ENCODE measurements at regions not wholly inside any gene's neighbourhood (a gene's known extent, or its start where the extent isn't known, plus 50 kb on each side); places are given as distances from the start of the nearest gene placed in this dataset.

GRCh38 chr6:1500913-1501312 lies 108.8 kb upstream of the FOXC1 start (continued):
- TF ChIP-seq CEBPB (IDR thresholded peaks at IDR 0.05; ENCODE audit: low read depth, low read length), result no peak

- DNase-seq, result no peak
- Histone ChIP-seq H4K5ac (ENCODE audit: low read depth, low read length) (no peak overlapping the region), H3K4me3 (ENCODE audit: insufficient read depth, low read depth, low read length) (no peak overlapping the region), H3K56ac (ENCODE audit: extremely low read depth, insufficient read depth, low read length) (no peak overlapping the region), H4K91ac (ENCODE audit: insufficient read depth, low read depth, low read length) (no peak overlapping the region), H3K9ac (ENCODE audit: low read depth, low read length) (no peak overlapping the region), H3K18ac (ENCODE audit: low read depth, low read length) (no peak overlapping the region), H2AK5ac (ENCODE audit: low read depth, low read length) (no peak overlapping the region), H2AFZ (replicated peaks; ENCODE audit: low read length, poor library complexity) (no peak overlapping the region), H3K4me1 (ENCODE audit: control insufficient read depth, insufficient read depth, low read length) (no peaks in the 10 kb centered on the region), H3K27me3 (ENCODE audit: control insufficient read depth, insufficient read depth, low read length) (peaks cover 20% of the 10 kb centered on the region), H3K36me3 (ENCODE audit: control insufficient read depth, insufficient read depth, low read length) (no peaks in the 10 kb centered on the region), H3K23ac (ENCODE audit: low read depth, low read length) (no peak overlapping the region), H2BK15ac (ENCODE audit: low read depth, low read length) (no peak overlapping the region), H2AK9ac (replicated peaks; ENCODE audit: low read depth, low read length, poor library complexity) (no peak overlapping the region), H2BK120ac (ENCODE audit: low read depth, low read length) (no peak overlapping the region), H3K14ac (replicated peaks; ENCODE audit: low read depth, low read length) (no peak overlapping the region), H4K20me1 (ENCODE audit: insufficient read depth, low read length) (no peaks in the 10 kb centered on the region), H3K4me2 (ENCODE audit: low read depth, low read length) (no peak overlapping the region), H3K9me3 (ENCODE audit: control insufficient read depth, insufficient read depth, low read length) (no peaks in the 10 kb centered on the region), H3K4ac (ENCODE audit: low read depth, low read length) (no peak overlapping the region), H2BK20ac (ENCODE audit: low read depth, low read length) (no peak overlapping the region), H4K8ac (ENCODE audit: low read depth in 2 of 2, low read length in 2 of 2) (no peak overlapping the region), H3K27ac (ENCODE audit: insufficient read depth, low read length) (no peak overlapping the region), H3K9me1 (ENCODE audit: insufficient read depth, low read length) (0 out of 2 replicates have a peak, but pooled peaks cover 4% of the 10 kb centered on the region), H3K79me1 (ENCODE audit: low read depth in 1 of 2, low read length in 2 of 2) (no peaks in the 10 kb centered on the region), H2BK5ac (ENCODE audit: low read depth, low read length, poor library complexity, severe bottlenecking) (no peak overlapping the region)
- BruUV-seq (replicated peaks), result no TSS peak
- intact Hi-C loops (cut with micrococcal nuclease) (no loop called here), in situ Hi-C loops (cut with MboI; ENCODE audit: low sequenced_read_pairs) (no loop called here), dilution Hi-C loops (cut with HindIII; ENCODE audit: low sequenced_read_pairs, unreplicated experiment) (no loop called here)
- no peak for ATAC-seq (ENCODE audit: low read depth)
- TF ChIP-seq SMC3 (IDR thresholded peaks at IDR 0.05; ENCODE audit: low read depth, low read length) (no peak), RAD21 (IDR thresholded peaks at IDR 0.05; ENCODE audit: low read length) (no peak), FOS (IDR thresholded peaks at IDR 0.05; ENCODE audit: low read depth, low read length) (no peak), POLR2A (IDR thresholded peaks at IDR 0.05; ENCODE audit: low read depth, low read length) (no peak), CHD1 (IDR thresholded peaks at IDR 0.05; ENCODE audit: low read depth, low read length) (no peak), ELK1 (IDR thresholded peaks at IDR 0.05; ENCODE audit: borderline replicate concordance, low read depth, low read length) (no peak), CEBPB (IDR thresholded peaks at IDR 0.05; ENCODE audit: low read depth, low read length) (no peak)
- no CpG with 5 or more reads among the region's 7 CpGs for WGBS, 2 experiments (ENCODE audit: extremely low coverage in 2 of 2, insufficient read length in 1 of 2)
- CTCF ChIA-PET, result no interaction called here
- POLR2A ChIA-PET (ENCODE audit: unreplicated experiment), result no interaction called here
Observed at GRCh38 chr6:1502041-1502440, 107.7 kb upstream of the FOXC1 start.

Data from IMR-90 (cell line).